DMS153 treated with DMSO at 0.1 percent for 48 hours (cell line): ENCODE measurements at regions not wholly inside any gene's neighbourhood (a gene's known extent, or its start where the extent isn't known, plus 50 kb on each side); places are given as distances from the start of the nearest gene placed in this dataset.

Source experiments
- DNase-seq: peaks from one replicate; lab custom pipeline; 2025; ENCODE audit not compliant: unreplicated experiment; lab: John Stamatoyannopoulos, UW

DNA sequence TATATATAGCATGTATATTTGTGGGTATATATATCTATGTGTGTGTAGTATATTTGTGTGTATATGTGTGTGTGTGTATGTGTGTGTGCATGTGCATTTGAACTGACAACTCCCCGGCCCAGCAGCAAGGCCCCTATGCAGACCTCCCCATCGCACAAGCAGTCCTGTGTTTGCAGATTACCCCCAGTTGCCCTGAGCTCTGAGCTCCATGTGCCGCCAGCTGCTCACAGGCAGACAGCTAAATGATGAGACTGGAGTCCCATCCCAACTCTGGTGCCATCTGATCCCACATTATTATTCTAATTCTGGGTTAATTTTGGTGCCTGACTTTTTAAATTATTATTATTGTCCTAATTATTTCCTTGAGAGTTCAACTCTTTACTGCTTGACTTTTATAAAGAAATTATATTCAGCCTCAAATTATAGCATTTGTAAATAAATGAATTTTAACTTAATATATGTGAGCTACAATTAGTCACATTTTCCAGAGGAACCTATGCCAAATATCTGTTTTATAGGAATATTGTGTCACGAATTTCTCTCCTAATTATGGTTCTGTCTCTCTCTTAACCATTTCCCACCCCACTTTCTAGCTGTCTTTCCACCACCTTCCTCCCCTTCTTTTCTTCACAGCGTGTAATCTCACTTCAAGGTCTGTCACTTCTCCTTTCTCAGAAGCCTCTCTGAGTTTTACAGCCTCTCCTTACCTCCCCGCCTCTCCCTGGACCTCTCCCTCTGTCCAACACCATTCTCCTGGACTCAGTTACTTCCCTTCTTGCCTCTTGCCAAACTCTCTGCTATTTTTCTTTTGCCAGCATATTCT lies 90.6 kb upstream of the SYNDIG1 start:
- DNase-seq, result no peak

DNA sequence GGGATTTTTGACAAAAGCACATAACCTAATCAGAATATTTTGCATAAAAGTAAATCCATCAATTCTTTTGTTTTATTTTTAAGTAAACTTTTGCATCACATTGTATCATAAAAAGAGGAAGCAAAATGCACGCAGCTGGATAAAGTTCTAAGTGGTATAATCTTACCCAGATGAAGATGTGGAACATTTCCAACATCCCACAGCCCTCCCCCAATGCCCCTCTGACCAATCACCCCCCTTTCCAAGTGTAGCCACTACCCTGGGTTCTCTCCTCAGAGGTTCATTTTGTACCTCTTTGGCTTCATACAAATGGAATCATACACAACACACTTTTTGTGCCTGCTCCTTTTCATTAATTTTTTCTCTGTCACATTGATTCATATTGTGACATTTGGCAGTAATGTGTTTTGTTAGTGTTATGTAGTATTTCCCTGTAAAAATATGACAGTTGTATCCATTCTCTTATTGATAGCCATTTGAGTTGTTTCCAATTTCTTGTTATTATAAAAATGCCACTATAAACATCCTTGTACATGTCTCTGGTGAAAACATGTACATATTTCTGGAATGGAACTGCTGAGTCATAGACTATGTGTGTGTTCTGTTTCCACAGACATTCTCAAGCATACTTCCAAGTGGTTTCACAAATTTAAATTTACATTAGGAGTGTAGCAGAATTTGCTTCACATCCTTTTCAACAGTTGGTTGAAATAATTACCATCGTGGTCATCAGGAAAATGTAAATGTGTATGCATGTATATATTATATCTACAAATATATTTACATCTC lies 92.9 kb upstream of the SYNDIG1 start:
- no peak for DNase-seq

DNA sequence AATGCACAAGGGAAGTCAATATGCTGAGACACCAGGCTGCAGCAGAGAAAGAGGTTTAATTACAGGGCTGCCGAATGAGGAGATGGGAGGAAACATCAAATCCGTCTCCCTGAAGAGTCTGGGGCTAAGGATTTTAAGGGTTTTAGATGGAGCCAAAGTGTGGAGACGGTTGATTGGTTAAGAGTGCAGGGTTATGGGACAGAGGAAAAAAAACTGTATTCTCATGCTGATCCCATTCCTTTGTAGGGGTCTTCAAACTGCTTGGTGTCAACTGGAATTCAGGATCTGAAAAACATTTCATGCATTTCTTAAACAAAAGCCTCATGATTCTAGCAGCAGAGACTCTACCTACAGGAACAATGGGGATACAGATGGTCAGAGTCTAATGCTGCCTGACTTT lies 96.1 kb upstream of the SYNDIG1 start:
- DNase-seq, result no peak

DNA sequence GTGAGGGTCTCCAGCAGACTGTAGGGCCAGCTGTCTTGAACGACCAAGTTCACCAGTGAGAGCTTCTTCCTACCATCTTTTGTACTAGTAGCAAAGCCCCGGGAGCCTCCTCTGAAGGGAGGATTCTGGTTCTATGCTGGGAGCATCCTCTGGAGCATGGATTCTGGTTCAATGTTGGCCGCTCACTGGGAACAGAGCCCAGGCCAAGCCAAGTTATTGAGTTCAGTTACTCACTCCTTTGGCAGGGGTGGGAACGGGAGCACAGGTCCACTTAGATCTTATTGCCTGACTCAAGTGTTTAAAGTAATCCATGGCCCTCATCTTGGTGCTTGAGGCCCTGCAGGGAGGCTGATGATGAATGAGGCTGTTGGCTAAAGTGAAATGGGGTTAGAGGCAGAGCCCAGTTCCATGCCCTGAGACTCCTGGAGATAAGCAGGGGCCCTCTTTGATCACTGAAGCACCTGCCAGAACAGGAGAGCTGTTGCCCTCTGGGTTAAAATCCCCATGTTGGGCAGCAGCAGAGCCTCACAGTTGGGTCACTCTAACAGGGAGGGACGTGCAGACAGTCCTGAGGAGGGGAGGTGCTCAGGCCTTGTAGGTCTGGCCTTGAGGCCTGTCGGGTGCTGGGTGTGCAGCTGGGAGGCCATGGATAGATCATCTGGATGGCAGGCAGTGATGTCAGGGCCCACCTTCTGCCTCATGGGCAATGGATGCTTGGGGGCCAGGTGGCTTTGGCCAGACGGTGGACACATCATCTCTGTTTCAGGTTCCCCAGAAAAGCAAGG lies 98.3 kb upstream of the SYNDIG1 start:
- no peak for DNase-seq

DNA sequence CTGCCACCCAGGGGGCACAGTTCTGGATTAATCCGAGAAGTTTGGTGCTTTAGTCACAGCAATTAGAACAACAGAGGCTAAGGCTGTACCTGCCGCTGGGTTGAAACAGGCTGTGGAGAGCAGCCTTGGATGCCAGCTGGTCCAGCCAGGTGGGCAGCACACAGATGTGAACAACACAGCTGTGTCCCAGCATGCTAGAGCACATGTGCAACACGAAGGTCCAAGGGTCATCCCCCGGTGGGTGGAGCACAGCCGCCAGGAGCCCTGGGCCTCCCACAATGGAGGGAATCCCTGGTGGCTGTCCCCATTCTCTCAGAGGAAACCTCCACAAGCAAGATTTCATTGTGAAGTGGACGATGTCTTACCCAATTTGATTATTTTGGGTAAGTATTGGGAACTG lies 99.2 kb upstream of the SYNDIG1 start:
- DNase-seq, result no peak

DNA sequence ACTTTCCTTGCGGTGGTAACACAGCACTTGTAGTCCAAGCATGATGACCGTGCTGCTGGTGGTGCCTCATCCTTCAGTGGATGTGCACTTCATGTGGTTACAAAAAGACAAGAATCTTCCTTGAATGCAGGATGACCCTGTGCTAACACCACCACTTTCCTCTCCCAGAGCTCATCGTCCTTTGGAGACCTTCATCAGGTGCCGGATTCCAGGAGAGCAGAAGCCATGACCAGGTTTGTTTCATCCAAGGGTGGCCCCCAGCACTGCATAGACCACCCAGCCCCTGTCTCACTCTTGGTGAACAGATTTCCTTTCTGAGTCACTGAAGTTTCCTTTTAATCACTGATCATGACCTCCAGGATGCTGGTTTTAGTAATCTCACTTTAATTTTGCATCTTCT lies 101.2 kb upstream of the SYNDIG1 start:
- DNase-seq, result no peak

DNA sequence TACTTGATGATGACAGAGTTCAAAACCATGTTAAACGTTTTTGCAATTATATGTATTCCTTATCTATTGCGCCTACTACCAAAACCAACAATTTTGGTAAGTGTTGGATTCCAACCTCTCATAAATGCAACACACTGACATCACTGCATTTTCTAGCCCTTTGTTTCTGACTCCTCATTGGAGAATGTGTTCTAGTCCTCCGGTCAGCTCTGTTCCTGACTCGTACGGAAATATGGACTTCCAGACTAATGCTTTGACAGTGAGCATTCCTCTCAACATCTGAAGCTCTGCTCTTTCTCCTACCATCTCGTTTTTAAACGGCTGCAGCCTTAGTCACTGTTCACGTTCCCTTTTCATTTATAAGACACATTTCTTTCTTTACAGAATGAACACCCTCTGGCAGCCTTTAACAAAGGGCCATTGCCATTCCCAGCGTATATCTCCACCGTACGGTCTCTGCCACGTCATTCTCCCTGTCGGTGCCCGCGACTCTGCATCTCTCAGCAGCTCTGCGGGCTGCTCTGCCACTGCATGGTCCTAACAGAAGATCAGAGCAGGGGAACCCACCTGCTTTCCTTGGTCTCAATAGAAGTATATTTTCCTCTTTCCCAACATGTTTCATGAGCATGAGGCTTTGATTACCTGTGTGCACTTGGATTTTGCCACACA lies 103.0 kb upstream of the SYNDIG1 start:
- DNase-seq, result no peak

DNA sequence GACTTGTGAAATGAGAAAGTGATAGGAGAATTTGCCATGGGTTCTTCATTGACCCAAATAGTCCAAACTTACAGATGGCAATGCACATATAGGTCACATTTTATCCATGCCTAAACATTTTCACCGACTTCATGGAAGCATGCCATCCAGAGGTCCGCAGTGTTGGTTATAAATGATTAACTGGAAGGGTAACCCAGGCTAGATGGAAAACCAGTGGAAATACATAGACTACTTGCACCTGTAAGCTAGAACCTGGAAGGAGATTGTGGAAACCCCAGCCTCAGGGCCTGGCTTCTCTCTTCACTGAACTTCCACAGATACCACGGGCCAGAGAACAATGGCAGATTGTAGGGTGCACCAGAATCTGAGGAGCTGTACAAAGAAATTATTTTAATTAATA lies 103.8 kb upstream of the SYNDIG1 start:
- no peak for DNase-seq

DNA sequence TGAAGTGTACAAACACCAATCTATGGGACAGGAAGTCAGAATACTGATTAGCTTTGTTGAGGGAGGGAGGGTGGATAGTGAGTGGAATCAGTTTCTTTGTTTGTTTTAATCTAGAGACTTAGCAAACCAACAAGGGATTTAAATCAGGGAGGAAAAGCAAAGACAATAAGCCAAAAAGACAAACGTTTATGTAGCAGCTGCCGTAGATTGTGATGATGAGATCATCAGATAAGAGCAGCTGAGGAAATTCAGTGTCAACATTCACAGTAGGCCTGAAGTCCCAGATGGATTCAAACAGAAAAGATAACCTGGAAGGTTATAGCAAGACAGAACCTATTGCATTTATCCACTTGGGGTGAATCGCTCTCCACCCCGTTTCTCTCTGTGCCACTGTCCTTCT lies 104.9 kb upstream of the SYNDIG1 start:
- peak; percentile 61 for DNase-seq

DNA sequence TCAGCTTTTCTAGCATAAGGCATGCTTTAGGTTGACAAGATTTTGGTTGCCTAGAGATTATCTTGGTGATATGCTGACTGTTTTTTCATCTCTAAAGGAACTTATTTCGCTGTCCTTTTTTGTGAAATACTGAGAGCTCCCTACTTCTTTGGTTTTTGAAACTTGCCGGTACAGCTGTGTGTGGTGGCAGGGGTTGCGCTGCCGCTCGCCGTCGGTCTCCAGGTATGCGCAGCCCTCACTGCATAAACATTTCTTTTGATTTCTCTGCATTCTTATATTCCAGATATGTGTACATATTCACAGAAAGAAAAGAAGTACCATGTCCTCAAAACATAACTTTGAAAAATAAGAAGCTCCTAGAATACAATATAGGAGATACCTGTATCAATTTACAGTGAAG lies 106.4 kb upstream of the SYNDIG1 start:
- DNase-seq, result no peak

DNA sequence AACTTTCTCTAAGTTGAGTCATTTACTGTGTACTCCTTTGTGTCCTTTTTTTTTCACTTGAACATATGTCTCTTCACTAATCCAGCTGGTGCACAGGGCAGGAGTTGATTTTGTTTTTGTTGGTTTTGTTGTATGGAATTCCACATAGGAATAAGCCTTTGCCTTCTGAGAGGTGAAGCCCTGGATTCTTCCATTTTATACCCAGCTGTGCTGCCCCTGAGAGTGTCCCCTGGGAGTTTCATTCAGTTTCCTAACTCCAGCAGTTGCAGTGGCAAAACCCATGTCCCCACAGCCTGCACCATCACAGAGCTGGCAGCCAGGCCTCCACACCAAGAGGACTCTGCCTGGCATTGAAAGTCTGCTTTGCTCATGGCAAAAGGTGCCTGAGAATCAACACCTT lies 107.3 kb upstream of the SYNDIG1 start:
- no peak for DNase-seq

DNA sequence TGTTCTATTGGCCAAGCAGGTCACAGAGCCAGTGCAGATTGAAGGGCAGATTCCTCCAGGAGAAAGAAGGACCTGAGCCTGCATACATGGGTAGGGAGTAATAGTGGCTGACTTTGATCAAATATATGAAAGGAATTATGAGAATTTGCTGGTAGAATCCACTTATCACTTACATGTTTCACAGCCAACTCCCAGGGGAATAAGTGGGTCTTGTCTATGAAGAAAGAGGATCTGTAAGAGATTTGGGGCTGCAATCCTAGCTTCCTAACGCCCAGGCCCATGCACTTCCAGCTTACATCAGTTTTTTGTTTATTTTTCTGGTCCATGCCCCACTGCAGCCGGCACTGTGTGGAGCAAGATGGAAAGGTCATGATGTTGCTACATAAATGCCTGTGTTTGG lies 107.9 kb upstream of the SYNDIG1 start:
- DNase-seq, result no peak

DNA sequence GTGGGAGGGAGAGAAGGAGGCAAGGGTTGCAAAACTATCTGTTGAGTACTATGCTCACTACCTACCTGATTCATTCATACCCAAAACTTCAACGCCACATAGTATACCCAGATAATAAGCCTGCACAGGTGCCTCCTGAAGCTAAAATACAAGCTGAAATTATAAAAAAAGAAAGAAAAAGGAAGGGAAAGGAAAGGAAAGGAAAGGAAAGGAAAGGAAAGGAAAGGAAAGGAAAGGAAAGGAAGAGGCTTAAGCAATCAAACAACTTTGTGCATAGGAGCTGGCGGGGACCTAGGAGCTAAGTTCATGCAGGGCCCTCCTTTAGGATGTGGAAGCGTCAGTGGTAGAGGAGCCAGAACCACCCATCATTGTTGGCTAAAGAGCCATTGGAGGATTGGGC lies 108.9 kb upstream of the SYNDIG1 start:
- DNase-seq, result no peak

DNA sequence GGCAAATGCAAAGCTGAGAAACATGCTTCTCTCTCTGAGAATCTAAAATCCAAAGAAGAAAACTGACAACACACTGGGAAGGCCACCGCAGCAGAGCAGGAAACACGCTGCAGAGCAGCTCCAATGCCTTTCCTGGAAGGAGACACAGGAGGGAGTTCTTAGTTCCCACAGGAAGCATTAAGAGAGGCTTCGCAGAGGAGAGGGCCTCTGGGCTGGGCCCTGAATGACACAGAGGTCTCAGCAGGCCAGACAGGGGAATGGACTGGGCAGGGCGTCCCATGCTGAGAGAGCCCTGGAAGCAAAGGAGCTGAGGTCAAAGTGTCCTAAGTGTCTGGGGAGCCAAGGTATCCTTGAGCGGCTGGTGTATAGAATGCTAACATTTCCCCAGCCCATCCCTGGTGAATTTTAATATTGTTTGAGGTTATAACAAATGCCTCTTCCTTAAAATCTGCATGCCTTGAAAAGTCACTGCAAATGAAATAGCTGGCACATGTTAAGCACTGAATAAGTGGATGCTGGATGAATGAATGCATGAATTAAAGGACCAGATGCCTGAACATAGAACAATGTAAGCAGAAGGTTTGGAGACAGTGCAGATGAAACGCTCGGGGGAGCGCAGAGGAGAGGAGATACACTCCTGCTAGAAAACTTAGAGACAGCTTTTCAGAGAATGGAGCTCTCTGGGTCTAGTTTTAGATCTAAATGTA lies 110.0 kb upstream of the SYNDIG1 start:
- no peak for DNase-seq

DNA sequence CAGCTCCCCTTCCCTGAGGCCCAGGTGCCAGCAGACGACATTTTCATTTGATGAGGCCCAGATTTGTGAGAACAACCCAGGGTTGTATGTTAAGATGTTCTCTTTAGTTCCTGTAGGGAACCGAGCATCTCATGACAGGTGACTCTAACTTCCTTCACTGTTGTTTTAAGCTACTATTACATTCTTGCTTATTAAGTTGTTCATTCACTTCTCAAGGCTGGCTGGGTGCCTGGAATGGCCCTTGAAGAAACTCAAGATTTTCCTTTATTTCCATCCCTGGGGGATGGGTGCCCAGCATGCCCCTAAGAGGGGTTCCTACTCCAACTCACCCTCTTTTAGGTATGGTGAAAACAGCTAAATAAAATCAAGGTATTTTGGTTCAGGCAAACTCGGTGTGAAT lies 111.5 kb upstream of the SYNDIG1 start:
- no peak for DNase-seq

DNA sequence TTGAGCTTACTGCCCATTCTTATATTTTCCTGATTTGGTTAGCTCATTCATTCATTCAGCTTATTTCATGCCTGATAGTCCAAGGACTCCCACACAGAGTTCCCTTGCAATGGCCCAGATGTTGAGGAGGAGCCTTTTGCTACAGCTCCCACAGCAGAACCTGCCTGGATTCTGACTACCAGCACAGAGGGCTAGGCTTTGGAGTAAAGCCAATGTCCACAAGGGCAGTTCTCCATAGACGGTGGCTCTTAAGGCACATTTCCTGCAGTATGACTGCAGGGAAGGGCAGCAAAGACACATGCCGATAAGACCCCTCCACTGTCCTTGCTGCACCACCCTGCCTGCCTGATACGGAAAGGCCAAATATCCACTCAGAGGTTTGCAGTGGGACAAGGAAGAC lies 112.3 kb upstream of the SYNDIG1 start:
- peak; percentile 3 for DNase-seq

DNA sequence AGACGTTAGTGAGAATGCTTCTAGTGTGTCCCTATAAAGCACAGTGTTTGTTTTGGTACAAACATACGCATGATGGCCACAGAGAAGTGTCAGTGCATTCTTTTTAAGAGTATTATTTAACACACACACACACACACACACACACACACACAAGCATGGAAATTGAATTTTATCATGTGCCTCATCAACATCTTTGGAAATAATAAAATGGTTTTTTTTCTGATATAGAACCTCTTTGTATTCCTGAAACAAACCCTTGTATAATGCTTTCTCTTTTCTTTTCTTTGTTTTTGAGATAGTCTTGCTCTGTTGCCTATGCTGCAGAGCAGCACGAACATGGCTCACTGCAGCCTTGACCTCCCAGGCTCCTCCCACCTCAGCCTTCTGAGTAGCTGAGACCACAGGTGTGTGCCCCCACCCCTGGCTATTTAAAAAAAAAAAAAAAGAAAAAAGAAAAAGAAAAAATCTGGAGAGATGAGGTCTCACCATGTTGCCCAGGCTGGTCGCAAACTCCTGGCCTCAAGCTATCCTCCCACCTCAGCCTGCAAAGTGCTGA lies 116.2 kb upstream of the SYNDIG1 start:
- DNase-seq, result no peak

DNA sequence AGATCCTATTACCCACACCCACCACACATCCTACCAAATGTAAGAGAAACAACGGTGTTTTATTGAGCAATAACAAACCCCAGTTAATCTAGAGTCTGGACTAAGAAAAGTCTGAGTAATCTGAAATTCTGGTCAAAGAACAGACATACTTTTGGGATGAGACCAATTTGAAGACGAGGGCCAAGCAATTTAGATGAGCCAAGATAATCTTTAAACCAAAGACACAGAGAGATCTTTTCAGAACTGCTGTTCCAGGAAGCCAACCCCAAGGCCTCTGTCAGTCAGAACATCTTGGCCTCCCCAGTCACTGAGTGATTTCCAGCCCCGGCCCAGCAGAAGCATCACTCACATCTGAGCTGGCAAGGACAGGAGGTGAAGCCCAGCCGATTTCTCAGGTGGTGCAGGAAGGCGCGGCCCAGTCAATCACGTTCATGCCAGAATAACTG lies 118.5 kb upstream of the SYNDIG1 start:
- DNase-seq, result no peak

DNA sequence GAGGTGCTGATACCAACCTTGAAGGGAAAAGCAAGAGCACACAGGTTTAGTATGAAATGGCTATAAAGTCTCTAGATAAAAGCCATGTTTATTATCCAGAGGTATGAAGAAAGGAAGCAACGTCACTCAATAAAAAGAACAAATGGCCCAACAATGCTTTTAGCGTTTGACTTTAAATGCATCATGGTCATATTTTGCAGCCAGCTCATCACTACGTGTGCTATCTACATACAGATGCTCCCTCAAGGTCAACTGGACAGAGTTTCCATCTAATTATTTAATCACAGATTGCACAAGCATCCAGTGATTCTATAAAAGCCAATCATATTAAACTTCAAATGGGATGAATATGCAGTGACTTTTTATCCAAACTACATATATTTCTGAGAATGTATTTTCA lies 127.6 kb upstream of the SYNDIG1 start:
- no peak for DNase-seq

DNA sequence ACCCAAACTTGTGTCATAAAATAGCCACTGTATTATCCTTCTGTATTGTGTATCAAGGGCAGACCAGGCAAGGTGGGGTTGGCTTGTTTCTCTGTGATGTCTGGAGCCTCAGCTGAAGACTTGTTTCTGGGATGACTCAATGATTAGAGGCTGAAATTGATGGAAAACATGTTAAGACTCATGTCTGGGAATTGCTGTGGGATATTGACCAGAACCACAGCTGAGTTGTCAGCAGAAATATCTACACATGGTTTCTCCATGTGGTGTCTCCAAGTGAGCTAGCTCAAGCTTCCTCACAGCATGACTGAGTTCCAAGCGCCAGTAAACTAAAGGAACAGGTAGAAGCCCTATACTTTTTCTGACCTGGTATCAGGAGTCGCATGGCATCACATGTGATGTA lies 128.5 kb upstream of the SYNDIG1 start:
- no peak for DNase-seq
